C1 segment of cervical spinal cord (tissue), 14 donors: ENCODE measurements at regions not wholly inside any gene's neighbourhood (a gene's known extent, or its start where the extent isn't known, plus 50 kb on each side); places are given as distances from the start of the nearest gene placed in this dataset.
"Not testable (repeated sequence)": the region's sequence is repeated elsewhere in the genome, so short reads cannot be mapped to it uniquely, and the experiment has no call there.

ENCODE experiments used
- DNase-seq, 14 donors: peaks; one replicate each; lab custom pipeline; 2025; lab: John Stamatoyannopoulos, UW

DNA sequence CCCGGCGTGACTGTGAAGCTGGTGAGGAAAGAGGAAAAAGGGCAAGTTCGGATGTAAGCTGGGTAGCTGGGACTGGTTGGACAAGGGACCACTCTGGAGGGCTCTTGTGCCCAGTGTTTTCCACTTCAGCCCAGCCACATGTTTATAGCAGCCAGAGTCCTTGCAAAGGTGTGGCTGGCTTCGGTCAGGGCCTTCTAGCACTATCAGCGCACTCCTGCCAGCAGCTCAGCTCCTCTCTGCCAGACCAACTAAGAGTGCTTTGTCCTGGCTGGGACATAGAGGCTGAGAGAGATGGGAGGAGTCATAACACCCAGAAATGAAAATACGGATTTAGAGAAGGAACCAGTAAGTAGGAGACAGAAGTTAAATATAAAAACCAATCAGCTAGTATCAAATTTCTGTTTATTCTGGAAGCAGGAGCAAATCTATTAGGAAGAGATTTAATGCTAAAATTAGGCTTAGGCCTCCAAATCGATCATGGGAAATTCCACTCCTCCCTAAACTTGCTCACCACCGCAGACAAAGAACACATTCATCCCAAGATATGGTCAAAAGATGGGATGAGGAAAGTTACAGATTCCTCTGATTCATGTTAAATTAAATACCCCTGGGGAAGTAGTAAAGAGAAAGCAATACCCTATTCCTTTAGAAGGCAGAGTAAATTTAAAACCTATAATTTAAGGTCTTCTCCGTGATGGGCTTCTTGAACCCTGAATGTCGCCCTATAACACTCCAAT is 135.0 kb downstream of the RALA start:
- no peak for DNase-seq

- DNase-seq: no peak
Measured at GRCh38 chr7:39761449-39761848, 138.1 kb downstream of the RALA start.

- not testable (repeated sequence) for DNase-seq
Measured at GRCh38 chr7:39762466-39762865, 139.1 kb downstream of the RALA start.

GRCh38 chr7:39762881-39763280 is 139.5 kb downstream of the RALA start:
- not testable (repeated sequence) for DNase-seq

DNA sequence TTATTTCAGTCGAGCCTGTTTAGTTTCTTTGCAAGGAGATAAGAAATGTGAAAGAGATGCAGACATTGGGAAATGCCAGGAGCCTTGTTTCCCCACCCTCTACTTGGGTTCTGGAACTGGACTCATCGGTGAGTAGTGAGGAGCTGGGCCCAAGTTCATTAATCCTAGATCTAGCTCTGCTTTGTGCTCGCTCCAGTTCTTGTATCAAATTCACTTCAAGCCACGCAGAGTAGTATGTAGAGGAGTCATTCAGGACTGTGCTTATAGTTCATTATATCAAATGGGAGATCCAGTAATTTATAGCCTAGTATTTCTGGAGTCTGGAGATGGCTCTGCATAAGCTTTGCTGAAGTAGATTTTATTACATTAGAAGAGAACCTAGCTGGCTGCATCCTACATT is 142.5 kb downstream of the RALA start:
- DNase-seq: not testable (repeated sequence)

DNA sequence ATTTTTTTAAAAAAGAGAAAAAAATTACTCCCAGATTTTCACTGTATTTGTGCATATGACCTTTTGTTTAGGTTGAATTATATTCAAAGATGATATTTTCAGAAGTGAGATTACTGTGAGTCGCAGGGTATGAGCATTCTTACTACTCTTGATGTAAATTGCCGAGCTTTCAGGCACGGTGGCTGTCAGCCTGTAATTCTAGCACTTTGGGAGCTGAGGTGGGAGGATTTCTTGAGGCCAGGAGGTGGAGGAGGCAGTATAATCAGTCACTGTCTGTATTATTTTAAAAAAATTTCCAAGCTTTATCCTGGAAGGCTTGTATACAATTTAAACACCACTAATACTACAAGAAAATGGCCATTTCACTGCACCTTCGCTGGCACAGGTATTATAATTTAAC is 145.1 kb downstream of the RALA start:
- not testable (repeated sequence) for DNase-seq

- not testable (repeated sequence) for DNase-seq
Measured at GRCh38 chr7:39774341-39774851, 151.0 kb downstream of the RALA start.

DNA sequence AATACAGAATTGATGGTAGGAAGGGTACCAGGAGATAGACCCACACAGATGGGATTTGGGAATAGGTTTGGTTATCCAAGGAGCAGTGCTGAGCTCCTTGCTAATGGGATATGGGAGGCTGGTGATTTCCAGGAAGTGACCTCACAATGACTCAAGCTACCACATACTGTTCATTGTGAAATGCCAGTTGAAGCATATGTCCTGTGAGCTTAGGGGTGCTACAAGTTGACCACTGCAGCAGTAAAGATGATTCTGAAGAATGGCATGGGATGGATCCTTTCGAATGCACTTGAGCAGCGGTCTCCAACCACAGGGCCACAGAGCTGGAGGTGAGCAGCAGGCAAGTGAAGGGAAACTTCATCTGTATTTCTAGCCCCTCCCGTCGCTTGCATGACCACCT is 158.2 kb downstream of the RALA start:
- not testable (repeated sequence) for DNase-seq

- not testable (repeated sequence) for DNase-seq
Measured at GRCh38 chr7:39786440-39786839, 163.1 kb downstream of the RALA start.

- DNase-seq: not testable (repeated sequence)
Measured at GRCh38 chr7:39791035-39791434, 159.0 kb upstream of the CDK13 start.

DNA sequence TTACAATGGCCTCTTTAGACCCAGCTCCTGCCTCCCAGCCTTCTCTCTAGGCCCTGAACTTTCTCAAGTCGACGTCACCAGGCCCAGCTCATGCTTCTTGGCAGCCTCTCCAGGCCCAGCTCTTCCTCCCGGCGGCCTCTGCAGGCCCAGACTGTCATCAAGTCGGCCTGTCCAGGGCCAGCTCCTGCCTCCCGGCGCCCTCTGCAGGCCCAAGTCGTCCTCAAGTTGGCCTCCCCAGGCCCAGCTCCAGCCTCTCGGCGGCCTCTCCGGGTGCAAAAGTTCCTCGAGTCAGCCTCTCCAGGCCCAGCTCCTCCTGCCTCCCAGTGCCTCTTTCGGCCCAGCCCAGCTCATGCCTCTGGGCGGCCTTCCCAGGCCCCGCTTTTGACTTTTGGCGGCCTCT is 158.1 kb upstream of the CDK13 start:
- DNase-seq: not testable (repeated sequence)

- DNase-seq: not testable (repeated sequence)
Measured at GRCh38 chr7:39793026-39793425, 157.0 kb upstream of the CDK13 start.

DNA sequence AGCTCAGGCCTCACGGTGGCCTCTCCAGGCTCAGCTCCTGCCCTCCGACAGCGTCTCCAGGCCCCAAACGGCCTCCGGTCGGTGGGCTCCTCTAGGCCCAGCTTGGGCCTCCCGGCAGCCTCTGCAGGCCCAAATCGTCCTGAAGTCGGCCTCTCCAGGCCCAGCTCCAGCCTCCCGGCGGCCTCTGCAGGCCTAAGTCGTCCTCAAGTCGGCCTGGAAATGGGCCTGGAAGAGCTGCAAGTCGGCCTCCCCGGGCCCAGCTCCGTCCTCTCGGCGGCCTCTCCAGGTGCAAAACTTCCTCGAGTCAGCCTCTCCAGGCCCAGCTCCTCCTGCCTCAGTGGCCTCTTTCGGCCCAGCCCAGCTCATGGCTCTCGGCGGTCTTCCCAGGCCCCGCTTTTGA is 156.2 kb upstream of the CDK13 start:
- DNase-seq: not testable (repeated sequence)

GRCh38 chr7:39796947-39797346 is 153.1 kb upstream of the CDK13 start:
- not testable (repeated sequence) for DNase-seq

GRCh38 chr7:39798077-39798476 is 152.0 kb upstream of the CDK13 start:
- not testable (repeated sequence) for DNase-seq

GRCh38 chr7:39808796-39809481 is 141.1 kb upstream of the CDK13 start:
- DNase-seq: no peak

DNA sequence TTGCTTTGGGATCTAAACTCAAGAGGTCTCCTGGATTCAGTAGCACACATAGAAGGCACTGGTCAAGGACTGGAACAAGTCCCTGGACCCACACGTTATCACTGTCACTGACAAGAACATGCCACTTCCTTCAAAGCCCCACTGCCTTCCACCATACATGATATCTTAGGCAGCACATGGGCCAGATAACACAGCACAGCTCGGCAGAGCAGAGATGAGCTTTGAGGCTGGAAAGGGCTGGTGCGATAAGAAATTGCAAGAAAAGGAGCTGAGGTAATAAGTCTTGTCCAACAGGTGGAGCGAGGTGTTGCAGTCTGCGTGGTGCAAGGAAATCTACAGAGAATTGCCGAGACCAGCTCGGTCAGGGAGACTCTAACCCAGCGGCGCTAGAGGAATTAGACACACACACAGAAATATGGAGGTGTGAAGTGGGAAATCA is 139.8 kb upstream of the CDK13 start:
- DNase-seq: no peak

DNA sequence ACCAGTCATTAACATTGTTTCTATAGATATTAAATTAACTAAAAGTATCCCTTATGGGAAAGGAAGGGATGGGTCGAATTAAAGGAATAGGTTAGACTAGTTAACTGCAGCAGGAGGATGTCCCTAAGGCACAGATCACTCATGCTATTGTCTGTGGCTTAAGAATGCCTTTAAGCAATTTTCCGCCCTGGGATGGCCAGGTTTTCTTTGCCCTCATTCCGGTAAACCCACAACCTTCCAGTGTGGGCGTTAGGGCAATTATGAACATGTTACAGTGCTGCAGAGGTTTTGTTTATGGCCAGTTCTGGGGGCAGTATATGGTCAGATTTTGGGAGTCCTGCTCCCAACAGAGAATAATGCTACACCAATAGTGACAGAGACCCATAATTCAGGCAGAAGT is 139.3 kb upstream of the CDK13 start:
- DNase-seq: no peak

DNA sequence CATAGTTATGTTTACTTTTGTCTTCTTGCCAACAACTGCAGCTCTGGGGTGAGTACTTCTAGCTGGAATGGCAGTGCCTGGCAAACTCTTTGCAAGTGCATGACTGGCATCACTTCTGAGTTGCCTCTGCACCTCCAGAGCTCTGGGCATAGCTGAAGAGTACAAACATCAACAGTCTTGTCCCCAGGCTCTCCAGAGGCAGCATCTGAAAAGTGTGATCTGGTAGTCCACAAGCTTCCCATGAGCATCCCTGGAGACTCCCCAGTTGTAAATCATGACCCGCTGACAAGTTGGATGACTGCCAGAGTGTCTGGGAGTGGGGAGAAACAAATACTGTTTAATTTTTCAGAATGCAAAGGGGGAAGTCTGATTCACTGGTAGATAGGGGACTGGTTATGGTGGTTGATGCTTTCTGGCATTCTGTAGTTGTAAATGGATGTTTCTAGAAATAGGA is 138.9 kb upstream of the CDK13 start:
- no peak for DNase-seq

DNA sequence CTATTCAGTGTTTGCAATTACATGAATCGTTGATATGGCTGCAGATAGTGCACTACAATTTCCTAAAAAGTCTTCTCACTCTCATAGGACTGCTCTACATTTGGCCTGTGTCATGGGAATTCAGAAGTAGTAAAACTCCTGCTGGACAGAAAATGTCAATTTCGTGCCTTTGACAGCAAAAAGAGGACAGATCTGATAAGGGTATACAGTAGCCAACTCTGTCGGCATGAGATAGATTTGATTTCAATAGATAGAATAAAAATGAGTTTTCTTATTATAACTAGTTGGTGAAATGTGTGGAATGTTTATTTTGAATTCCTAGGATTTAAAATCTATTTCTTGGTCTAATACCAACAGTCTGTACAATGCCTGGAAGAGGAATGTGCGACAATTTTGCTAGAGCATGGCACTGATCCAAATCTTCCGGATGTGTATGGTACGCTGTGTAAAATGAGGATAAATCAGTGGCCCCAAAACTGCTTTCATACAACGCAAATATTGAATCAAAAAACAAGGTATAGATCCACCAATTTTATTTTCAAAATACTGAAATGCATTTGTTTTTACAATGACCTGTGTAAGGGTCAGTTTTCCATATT is 133.5 kb upstream of the CDK13 start:
- no peak for DNase-seq

DNA sequence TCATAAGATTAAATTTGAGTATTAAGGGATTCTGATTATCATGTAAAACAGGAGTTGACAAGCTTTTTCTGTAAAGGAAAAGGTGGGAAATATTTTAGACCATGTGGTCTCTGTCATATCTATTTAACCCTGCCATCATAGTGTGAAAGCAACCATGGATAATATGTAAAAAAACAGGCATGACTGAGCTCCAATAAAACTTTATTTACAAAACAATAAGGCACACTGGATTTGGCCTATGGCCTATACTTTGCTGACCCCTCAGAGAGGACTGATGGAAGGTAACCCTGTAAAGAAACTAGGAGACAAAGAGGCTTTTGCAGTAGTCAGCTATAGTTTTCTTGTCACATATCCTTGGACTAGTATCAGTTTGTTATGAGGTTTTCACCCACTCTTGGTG is 130.5 kb upstream of the CDK13 start:
- DNase-seq: no peak

DNA sequence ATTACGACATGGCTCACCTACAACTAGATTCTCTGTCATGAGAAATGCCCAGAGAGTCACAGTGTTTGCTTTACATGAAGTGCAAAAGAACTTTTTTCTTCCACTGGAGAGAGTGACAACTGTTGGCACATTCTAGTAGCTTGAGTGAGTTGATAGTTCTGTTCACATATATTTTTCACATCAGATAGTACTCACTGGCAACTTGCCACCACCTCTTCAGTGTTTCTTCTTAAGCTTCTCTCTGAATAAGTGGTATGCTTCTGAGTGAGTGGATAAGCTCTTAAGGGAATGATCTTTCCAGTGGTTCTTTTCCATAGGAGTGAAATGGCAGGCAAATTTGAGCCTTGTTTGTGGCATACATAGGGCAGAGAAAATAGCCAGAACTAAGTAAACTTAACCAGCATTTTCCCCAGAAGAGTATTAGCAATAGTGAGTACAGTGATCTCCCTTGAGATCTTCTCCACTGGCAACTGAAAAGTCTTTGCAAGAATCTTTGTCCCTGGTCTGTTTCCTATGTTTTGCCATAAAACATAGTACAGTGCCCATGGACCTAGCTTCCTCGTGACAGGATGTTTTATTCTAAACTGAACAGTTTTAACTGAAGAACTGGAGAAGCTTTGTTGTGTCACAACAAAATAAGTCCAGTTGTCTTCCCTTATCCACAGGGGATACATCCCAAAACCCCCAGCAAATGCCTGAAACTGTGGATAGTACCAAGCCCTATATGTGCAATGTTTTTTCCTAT is 125.4 kb upstream of the CDK13 start:
- DNase-seq: no peak
